K562 (cell line): ENCODE measurements at regions not wholly inside any gene's neighbourhood (a gene's known extent, or its start where the extent isn't known, plus 50 kb on each side); places are given as distances from the start of the nearest gene placed in this dataset.

ENCODE experiments used
- DIDO1 ChIP-seq: fragments of 450-650 bp; IDR thresholded peaks from 2 replicates; pipeline ENCODE4 v1.6.1; 2016; ENCODE audit warnings: low read depth, missing biosample characterization, missing genetic modification characterization
- DPF2 ChIP-seq: fragments of 450-650 bp; IDR thresholded peaks from 2 replicates; pipeline ENCODE4 v1.6.1; 2016
- GABPB1 ChIP-seq: sonication (generic); formaldehyde crosslinking; IDR thresholded peaks from 2 replicates; pipeline ENCODE4 v1.8.0; 2022; ENCODE audit warnings: mild to moderate bottlenecking, missing genetic modification reagents
- GATA2 ChIP-seq: sonication (generic); formaldehyde crosslinking; IDR thresholded peaks from 2 replicates; pipeline ENCODE4 v1.4.0; 2020; ENCODE audit warnings: mild to moderate bottlenecking, missing genetic modification reagents
- MAFK ChIP-seq: IDR thresholded peaks from 2 replicates; pipeline ENCODE4 v1.6.1; 2011; ENCODE audit warnings: low read length, improper control_type of control experiment
- NFYB ChIP-seq: IDR thresholded peaks from 2 replicates; pipeline ENCODE4 v1.6.1; 2011; ENCODE audit warnings: mild to moderate bottlenecking, moderate library complexity; ENCODE audit not compliant: insufficient read length; ENCODE audit errors: extremely low read depth
- PCBP1 ChIP-seq: fragments of 200-400 bp; formaldehyde crosslinking; IDR thresholded peaks from 2 replicates; pipeline ENCODE4 v1.6.1; 2018; ENCODE audit warnings: mild to moderate bottlenecking, low read depth, low read length; ENCODE audit not compliant: poor library complexity, severe bottlenecking
- PHF8 ChIP-seq: fragments of 200-600 bp; sonication (generic); IDR thresholded peaks from 2 replicates; pipeline ENCODE4 v1.6.1; 2012; ENCODE audit warnings: mixed run types, mild to moderate bottlenecking, inconsistent platforms, low read length, moderate library complexity, borderline replicate concordance
- RAD51 ChIP-seq: fragments of 450-650 bp; IDR thresholded peaks from 2 replicates; pipeline ENCODE4 v1.7.1; 2016; ENCODE audit warnings: low read depth, mild to moderate bottlenecking, borderline replicate concordance
- RNF2 ChIP-seq: sonication (generic); IDR thresholded peaks from 2 replicates; pipeline ENCODE4 v1.6.1; 2016
- SIN3A ChIP-seq, 2 experiments: fragments of 150-350 bp in 1 of 2; IDR thresholded peaks; 2 replicates each; pipeline ENCODE4 v1.6.1; 2011 to 2016; ENCODE audit warnings: borderline replicate concordance in 2 of 2, low read depth in 2 of 2, low read length in 2 of 2, mild to moderate bottlenecking in 2 of 2, moderate library complexity in 2 of 2; ENCODE audit not compliant: control insufficient read depth in 1 of 2
- SMARCB1 ChIP-seq: IDR thresholded peaks from 2 replicates; pipeline ENCODE4 v1.6.1; 2011; ENCODE audit warnings: improper control_type of control experiment, low read depth; ENCODE audit not compliant: insufficient read length
- XRCC5 ChIP-seq: fragments of 200-400 bp; formaldehyde crosslinking; IDR thresholded peaks from 2 replicates; pipeline ENCODE4 v1.6.1; 2017; ENCODE audit warnings: low read depth, mild to moderate bottlenecking, low read length
- ZBTB1 ChIP-seq: sonication (generic); formaldehyde crosslinking; IDR thresholded peaks from 2 replicates; pipeline ENCODE4 v1.8.1; 2023; ENCODE audit warnings: missing genetic modification reagents, low read depth, mild to moderate bottlenecking, borderline replicate concordance
- ZEB2 ChIP-seq: fragments of 450-650 bp; IDR thresholded peaks from 2 replicates; pipeline ENCODE4 v1.6.1; 2016
- ZKSCAN1 ChIP-seq: fragments of 150-350 bp; IDR thresholded peaks from 2 replicates; pipeline ENCODE4 v1.6.1; 2016; ENCODE audit warnings: low read depth, low read length
- ZNF277 ChIP-seq: fragments of 250-450 bp; sonication (Bioruptor Pico); IDR thresholded peaks from 2 replicates; pipeline ENCODE4 v1.8.0; 2022; ENCODE audit warnings: inconsistent platforms, mild to moderate bottlenecking, moderate library complexity, borderline replicate concordance
- TF ChIP-seq, protein P1 (sequence below), 2 experiments: fragments of 450-650 bp; IDR thresholded peaks; 2 replicates each; pipeline ENCODE4 v1.6.1; 2016; ENCODE audit warnings: mild to moderate bottlenecking in 2 of 2, borderline replicate concordance in 1 of 2, low read depth in 1 of 2, moderate library complexity in 1 of 2

DNA sequence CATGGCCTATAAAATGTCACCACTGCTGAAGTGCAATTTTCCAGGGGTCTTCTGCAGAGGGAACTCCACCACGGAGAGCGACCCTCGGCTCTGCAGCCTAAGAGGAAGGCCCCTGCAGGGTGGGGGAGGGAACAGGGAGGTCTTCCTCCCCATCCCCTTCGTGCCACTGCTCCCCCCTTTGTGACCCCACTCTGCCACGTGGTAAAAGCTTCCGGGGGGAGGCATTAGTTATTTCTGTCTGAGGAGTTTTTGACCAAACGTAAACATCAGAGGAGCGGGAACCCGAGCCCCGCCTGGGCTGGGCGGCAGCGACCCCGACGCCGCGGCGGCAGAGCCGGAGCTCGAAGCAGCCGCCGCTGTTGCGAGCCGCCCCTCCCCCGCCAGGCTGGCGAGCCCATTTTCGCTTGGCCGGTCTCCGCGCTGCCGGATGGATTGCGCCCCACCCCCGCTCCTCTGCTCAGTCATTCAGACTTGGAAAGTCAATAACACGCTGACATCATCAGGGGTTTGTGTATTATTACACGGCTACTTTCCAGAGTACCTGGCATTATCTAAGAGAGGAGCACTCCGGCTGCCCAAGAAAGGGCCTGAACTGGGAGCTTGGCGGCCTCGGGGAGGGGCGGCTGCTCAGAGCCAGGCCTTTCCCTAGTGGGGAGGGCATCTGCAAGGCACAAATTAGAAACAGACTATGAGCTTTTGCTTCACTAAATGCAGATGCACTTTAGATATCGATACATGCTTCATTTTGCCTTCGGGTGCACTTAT lies 162.5 kb upstream of the TBL1XR1 start (continued):
- peak; percentile 79 for TF ChIP-seq PCBP1
- peak; percentile 90 for TF ChIP-seq MAFK
- peak; percentile 100 for TF ChIP-seq RNF2
- TF ChIP-seq DIDO1, result no peak
- peak; percentile 30; the same call in 1 of the 2 replicates for TF ChIP-seq PHF8
- peak; percentile 80 for TF ChIP-seq GABPB1 (CRISPR knock-in tag)
- no peak for TF ChIP-seq SIN3A (IDR thresholded peaks at IDR 0.05; ENCODE audit: borderline replicate concordance in 2 of 2, control insufficient read depth in 1 of 2, low read depth in 2 of 2, low read length in 2 of 2)
- TF ChIP-seq NFYB, result no peak
- no peak for TF ChIP-seq SMARCB1
- no peak for TF ChIP-seq ZNF277
- TF ChIP-seq, protein P1, sequence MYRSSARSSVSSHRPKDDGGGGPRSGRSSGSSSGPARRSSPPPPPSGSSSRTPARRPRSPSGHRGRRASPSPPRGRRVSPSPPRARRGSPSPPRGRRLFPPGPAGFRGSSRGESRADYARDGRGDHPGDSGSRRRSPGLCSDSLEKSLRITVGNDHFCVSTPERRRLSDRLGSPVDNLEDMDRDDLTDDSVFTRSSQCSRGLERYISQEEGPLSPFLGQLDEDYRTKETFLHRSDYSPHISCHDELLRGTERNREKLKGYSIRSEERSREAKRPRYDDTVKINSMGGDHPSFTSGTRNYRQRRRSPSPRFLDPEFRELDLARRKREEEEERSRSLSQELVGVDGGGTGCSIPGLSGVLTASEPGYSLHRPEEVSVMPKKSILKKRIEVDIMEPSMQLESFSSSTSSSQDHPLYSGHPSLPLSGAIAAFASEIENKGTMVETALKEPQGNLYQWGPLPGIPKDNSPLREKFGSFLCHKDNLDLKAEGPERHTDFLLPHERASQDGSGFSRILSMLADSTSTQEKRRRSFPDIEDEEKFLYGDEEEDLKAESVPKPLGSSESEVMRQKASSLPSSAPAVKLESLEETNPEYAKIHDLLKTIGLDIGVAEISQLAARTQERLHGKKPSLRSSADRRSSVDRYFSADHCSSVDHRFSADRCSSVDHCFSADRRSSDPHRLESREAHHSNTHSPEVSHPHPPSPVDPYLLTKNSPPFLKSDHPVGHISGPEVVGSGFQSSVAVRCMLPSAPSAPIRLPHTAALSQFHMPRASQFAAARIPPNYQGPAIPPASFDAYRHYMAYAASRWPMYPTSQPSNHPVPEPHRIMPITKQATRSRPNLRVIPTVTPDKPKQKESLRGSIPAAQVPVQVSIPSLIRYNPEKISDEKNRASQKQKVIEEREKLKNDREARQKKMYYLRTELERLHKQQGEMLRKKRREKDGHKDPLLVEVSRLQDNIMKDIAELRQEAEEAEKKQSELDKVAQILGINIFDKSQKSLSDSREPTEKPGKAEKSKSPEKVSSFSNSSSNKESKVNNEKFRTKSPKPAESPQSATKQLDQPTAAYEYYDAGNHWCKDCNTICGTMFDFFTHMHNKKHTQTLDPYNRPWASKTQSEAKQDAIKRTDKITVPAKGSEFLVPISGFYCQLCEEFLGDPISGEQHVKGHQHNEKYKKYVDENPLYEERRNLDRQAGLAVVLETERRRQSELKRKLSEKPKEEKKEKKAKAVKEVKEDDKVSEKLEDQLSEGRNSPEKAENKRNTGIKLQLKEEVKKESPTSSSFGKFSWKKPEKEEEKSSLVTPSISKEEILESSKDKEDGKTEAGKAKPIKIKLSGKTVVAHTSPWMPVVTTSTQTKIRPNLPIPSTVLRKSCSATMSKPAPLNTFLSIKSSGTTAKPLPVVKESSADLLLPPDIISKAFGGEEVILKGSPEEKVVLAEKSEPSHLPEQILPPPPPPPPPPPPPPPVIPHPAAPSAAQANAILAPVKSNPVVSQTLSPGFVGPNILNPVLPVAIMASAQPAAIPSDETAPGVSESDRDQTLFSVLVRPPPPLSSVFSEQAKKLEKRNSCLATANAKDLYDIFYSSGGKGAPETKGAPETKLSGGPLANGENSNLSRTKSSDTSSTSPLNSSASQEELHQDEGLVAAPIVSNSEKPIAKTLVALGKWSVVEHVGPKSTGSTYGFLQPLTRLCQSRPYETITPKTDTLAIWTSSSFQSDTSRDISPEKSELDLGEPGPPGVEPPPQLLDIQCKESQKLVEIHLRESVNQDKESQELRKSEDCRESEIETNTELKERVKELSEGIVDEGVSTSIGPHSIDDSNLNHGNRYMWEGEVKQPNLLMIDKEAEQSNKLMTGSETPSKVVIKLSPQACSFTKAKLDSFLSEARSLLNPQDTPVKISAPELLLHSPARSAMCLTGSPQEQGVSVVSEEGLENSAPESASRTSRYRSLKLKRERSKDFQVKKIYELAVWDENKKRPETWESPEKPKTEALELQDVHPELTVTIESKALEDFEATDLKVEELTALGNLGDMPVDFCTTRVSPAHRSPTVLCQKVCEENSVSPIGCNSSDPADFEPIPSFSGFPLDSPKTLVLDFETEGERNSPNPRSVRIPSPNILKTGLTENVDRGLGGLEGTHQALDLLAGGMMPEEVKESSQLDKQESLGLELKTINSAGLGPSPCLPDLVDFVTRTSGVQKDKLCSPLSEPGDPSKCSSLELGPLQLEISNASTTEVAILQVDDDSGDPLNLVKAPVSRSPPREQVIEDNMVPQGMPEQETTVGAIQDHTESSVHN (IDR thresholded peaks at IDR 0.05; ENCODE audit: borderline replicate concordance in 1 of 2, low read depth in 1 of 2), result peak in 1 of 2 experiments; percentile 80; a peak in 2 of 4 replicates
- peak; percentile 69; the same call in 1 of the 2 replicates for TF ChIP-seq DPF2
- 0 out of 2 replicates have a peak, but pooled peaks have one; percentile 57 for TF ChIP-seq XRCC5
- peak; percentile 73; the same call in 1 of the 2 replicates for TF ChIP-seq ZBTB1 (CRISPR knock-in tag)
- peak; percentile 71 for TF ChIP-seq ZKSCAN1
- TF ChIP-seq GATA2 (CRISPR knock-in tag), result peak; percentile 20; the same call in 1 of the 2 replicates
- peak; percentile 27; the same call in 1 of the 2 replicates for TF ChIP-seq ZEB2
- peak; percentile 21; the same call in 1 of the 2 replicates for TF ChIP-seq RAD51
